SK-N-MC (cell line): ENCODE measurements at regions not wholly inside any gene's neighbourhood (a gene's known extent, or its start where the extent isn't known, plus 50 kb on each side); places are given as distances from the start of the nearest gene placed in this dataset.

ENCODE experiments used
- DNase-seq: peaks from one replicate; pipeline ENCODE4 v3.0.0-alpha.2; 2011; ENCODE audit warnings: low read depth, low spot score
- H3K27ac ChIP-seq: fragments of 200-600 bp; sonication (generic); 2 replicates; pipeline ENCODE4 v1.5.1; 2016; ENCODE audit warnings: mixed run types
- H3K36me3 ChIP-seq: fragments of 200-600 bp; sonication (generic); 2 replicates; pipeline ENCODE4 v1.6.1; 2017; ENCODE audit warnings: antibody characterized with exemption, low read length, mixed read lengths; ENCODE audit not compliant: insufficient read depth
- H3K4me3 ChIP-seq: fragments of 200-600 bp; sonication (generic); 2 replicates; pipeline ENCODE4 v1.5.1; 2016
- H3K9ac ChIP-seq: fragments of 200-600 bp; sonication (generic); 2 replicates; pipeline ENCODE4 v1.8.0; 2017; ENCODE audit warnings: mixed run types, mixed read lengths; ENCODE audit not compliant: insufficient read length
- H3K9me3 ChIP-seq: fragments of 200-600 bp; sonication (generic); 2 replicates; pipeline ENCODE4 v1.6.1; 2017; ENCODE audit warnings: low read depth, mild to moderate bottlenecking, antibody characterized with exemption, low read length, moderate library complexity, mixed read lengths
- EZH2 ChIP-seq: fragments of 200-600 bp; sonication (generic); IDR thresholded peaks from one replicate; pipeline ENCODE4 v1.6.1; 2017; ENCODE audit warnings: antibody characterized with exemption
- FOXP2 ChIP-seq: optimal IDR thresholded peaks from 2 replicates; pipeline ENCODE3; 2011; ENCODE audit warnings: mild to moderate bottlenecking, moderate library complexity; ENCODE audit not compliant: insufficient read depth; ENCODE audit errors: extremely low read length, control extremely low read depth
- POLR2AphosphoS5 ChIP-seq: IDR thresholded peaks from 2 replicates; pipeline ENCODE4 v1.6.1; 2012; ENCODE audit warnings: mild to moderate bottlenecking, low read depth, low read length, borderline replicate concordance

- H3K9me3 ChIP-seq = no peaks in the 10 kb centered on the region
- H3K4me3 ChIP-seq = no peak overlapping the region
- H3K36me3 ChIP-seq = no peaks in the 10 kb centered on the region
- no peak for TF ChIP-seq POLR2AphosphoS5
- TF ChIP-seq EZH2 = no peak
- TF ChIP-seq FOXP2 = no peak
- H3K27ac ChIP-seq = no peak overlapping the region
- no peak for DNase-seq
- no peak overlapping the region for H3K9ac ChIP-seq
These were observed 147.7 kb upstream of the VSTM2B start for GRCh38 chr19:29378126-29378525.

- no peak overlapping the region for H3K4me3 ChIP-seq
- no peaks in the 10 kb centered on the region for H3K9me3 ChIP-seq
- no peaks in the 10 kb centered on the region for H3K36me3 ChIP-seq
- no peak for TF ChIP-seq POLR2AphosphoS5
- TF ChIP-seq EZH2 = no peak
- TF ChIP-seq FOXP2 = no peak
- no peak for DNase-seq
- no peak overlapping the region for H3K27ac ChIP-seq
- no peak overlapping the region for H3K9ac ChIP-seq
These were observed 147.2 kb upstream of the VSTM2B start for GRCh38 chr19:29378543-29379080.

GRCh38 chr19:29379257-29380021, 146.4 kb upstream of the VSTM2B start:
- TF ChIP-seq FOXP2 (no peak), EZH2 (no peak), POLR2AphosphoS5 (no peak)
- no peaks in the 10 kb centered on the region for H3K36me3 ChIP-seq
- H3K4me3 ChIP-seq = no peak overlapping the region
- H3K27ac ChIP-seq = no peak overlapping the region
- no peaks in the 10 kb centered on the region for H3K9me3 ChIP-seq
- no peak overlapping the region for H3K9ac ChIP-seq
- DNase-seq = no peak

- Histone ChIP-seq H3K36me3 (no peaks in the 10 kb centered on the region), H3K27ac (no peak overlapping the region), H3K9me3 (no peaks in the 10 kb centered on the region), H3K9ac (no peak overlapping the region), H3K4me3 (no peak overlapping the region)
- DNase-seq = no peak
- no peak for TF ChIP-seq FOXP2
- TF ChIP-seq POLR2AphosphoS5 = no peak
- no peak for TF ChIP-seq EZH2
These were observed 145.2 kb upstream of the VSTM2B start for GRCh38 chr19:29380581-29380980.

- TF ChIP-seq EZH2 (no peak), POLR2AphosphoS5 (no peak), FOXP2 (no peak)
- Histone ChIP-seq H3K36me3 (no peaks in the 10 kb centered on the region), H3K4me3 (no peak overlapping the region), H3K9ac (no peak overlapping the region), H3K27ac (no peak overlapping the region), H3K9me3 (no peaks in the 10 kb centered on the region)
- DNase-seq = no peak
These were observed 144.2 kb upstream of the VSTM2B start for GRCh38 chr19:29381353-29382203.

GRCh38 chr19:29383696-29384095, 142.1 kb upstream of the VSTM2B start:
- DNase-seq = no peak
- H3K36me3 ChIP-seq = no peaks in the 10 kb centered on the region
- H3K9ac ChIP-seq = no peak overlapping the region
- H3K9me3 ChIP-seq = no peaks in the 10 kb centered on the region
- no peak overlapping the region for H3K27ac ChIP-seq
- no peak overlapping the region for H3K4me3 ChIP-seq
- TF ChIP-seq POLR2AphosphoS5 = no peak
- TF ChIP-seq FOXP2 = no peak
- no peak for TF ChIP-seq EZH2

GRCh38 chr19:29384656-29385055, 141.1 kb upstream of the VSTM2B start:
- H3K36me3 ChIP-seq = no peaks in the 10 kb centered on the region
- no peak for TF ChIP-seq EZH2
- TF ChIP-seq FOXP2 = no peak
- no peak for TF ChIP-seq POLR2AphosphoS5
- DNase-seq = no peak
- H3K27ac ChIP-seq = no peak overlapping the region
- H3K9me3 ChIP-seq = no peaks in the 10 kb centered on the region
- no peak overlapping the region for H3K4me3 ChIP-seq
- no peak overlapping the region for H3K9ac ChIP-seq

- DNase-seq = no peak
- no peak overlapping the region for H3K27ac ChIP-seq
- TF ChIP-seq EZH2 = no peak
- TF ChIP-seq POLR2AphosphoS5 = no peak
- TF ChIP-seq FOXP2 = no peak
- no peak overlapping the region for H3K9ac ChIP-seq
- H3K9me3 ChIP-seq = no peaks in the 10 kb centered on the region
- no peak overlapping the region for H3K4me3 ChIP-seq
- no peaks in the 10 kb centered on the region for H3K36me3 ChIP-seq
These were observed 140.5 kb upstream of the VSTM2B start for GRCh38 chr19:29385191-29385795.
